GM21723 (cell line): ENCODE measurements at regions not wholly inside any gene's neighbourhood (a gene's known extent, or its start where the extent isn't known, plus 50 kb on each side); places are given as distances from the start of the nearest gene placed in this dataset.
"Not testable (repeated sequence)": the region's sequence is repeated elsewhere in the genome, so short reads cannot be mapped to it uniquely, and the experiment has no call there.

ENCODE experiments used
- ATAC-seq: cut with Tn5 transposase; IDR thresholded peaks from one replicate; pipeline ENCODE4 v1.9.1; 2021; ENCODE audit warnings: mild to moderate bottlenecking, moderate library complexity; ENCODE audit not compliant: unreplicated experiment

DNA sequence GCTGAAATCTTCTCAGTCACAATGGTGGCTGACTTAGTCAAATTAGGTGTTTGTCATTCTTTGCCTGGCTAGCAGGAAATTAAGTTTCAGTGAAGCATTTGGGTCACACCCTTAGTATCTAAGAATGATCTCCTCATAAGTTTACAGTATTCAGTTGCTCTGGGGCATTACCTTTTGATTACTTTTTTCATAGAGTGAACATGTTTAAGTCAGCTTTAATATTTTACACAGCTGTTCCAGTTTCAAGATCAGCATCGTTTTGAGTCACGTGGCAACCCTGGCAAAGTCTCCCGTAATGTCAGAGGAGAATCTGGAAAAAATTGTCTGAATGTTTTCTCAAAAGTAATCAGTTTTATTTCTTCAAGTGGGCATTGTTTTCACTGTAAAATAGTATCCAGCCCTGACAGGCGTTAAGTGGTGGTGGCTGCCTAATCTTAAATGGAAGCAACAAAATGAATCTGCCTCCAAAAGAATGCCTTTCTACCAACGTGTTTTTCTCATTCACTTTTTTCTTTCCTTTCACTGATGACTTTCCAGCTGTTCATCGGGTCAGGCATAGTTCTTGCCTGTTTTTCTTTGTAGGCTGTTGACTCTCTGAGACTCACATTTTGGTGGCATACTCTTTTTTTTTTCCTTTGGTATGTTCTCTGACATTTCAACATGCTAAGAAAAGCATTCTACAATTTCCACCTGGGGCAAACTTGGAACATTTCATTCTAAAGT is 319.6 kb upstream of the TCF4 start:
- no peak for ATAC-seq

DNA sequence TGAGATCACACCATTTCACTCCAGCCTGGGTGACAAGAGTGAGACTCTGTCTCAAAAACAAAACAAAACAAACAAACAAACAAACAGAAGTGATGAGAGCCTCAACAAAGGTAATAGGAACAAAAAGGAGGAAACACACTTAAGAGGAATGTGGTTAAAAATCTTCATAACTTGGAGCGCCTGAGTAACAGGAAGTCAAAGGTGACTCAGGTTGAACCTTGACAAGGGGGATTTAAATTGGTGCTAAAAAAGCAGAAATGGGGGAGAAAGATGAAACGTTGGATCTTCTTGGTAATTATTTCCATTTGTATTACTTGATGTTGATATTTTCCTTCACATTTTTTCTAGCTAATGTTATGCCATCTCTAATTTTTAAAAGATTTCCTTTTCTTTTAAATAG is 318.5 kb upstream of the TCF4 start:
- no peak for ATAC-seq

DNA sequence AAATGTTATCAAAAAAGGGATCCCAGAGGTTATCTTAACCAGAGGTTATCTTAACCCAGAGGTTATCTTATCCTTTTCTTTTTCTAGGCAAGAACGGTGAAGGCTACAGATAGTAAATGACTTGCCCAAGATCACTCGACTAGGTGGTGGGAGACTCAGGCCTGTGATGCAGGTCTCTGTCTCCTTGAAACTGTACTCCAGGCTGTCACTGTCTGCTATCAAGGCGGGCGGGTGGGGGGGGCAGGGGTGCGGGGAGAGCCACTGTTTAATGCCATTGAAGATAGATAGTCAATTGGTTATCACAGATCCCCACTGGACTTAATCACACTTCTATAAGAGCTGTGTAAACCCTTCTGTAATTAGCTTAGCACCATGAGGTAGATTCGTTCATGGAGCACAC is 315.9 kb upstream of the TCF4 start:
- ATAC-seq = no peak

DNA sequence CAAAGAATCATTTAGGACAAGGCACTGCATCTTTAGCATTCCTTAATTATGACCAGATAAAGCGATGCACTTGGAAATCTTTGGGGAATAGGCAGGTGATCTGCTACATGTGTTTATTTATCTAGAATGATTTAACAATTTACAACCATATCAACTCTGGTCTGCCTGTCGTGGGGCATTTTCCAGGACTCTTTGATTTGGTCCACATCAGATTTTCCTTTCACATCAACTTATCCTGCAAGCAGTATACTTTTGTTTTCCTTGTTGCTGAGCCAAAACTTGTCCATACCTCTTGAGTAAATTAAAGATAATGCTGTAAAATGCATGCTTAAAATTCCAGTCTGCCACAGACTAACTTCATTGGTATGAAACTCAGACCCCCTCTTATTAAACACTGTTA is 312.4 kb upstream of the TCF4 start:
- ATAC-seq = no peak

DNA sequence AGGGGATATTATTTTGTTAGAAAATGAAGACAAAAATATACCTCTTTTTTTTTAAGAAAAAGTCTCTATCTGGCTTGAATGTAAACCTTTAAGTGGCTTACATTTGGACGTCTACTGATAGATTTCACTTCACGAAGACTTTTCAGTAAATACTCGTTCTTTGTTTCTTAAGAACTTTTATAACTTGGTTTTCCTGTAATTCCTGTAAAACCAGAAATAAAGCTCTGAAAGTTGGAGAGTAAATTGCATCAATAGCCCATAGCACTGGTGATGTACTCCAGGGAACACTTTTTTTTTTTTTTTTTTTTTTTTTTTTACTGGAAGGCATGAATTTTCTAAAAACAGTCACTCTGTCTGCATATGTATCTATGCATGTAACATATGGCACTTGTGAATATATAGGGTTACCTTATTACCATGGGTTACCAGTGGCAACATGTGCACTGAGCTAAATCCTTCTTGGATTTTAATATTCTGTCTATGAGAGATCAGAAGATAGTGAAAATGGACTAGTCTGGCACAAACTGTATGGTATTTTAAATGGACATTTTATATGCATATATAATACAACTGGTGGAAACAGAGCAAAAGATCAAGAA is 309.2 kb upstream of the TCF4 start:
- no peak for ATAC-seq

DNA sequence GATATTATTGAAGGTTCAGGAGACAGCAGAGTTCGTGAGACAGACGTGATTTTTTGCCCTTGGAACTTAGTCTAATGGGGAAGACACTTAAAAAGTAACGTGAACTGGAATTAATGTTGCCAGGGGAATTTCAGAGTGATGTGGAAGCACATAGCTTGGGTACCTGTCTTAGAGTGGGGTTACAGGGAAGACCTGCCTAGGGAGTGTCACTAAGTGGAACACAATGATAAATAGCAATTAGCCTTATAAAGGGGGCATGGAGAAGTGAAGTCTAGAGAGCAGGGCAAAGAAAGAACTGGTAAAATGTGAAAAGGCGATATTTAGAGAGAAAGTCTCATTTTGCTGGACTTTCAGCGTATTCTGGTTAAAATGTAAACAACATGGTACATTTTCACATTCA is 306.0 kb upstream of the TCF4 start:
- ATAC-seq = no peak

DNA sequence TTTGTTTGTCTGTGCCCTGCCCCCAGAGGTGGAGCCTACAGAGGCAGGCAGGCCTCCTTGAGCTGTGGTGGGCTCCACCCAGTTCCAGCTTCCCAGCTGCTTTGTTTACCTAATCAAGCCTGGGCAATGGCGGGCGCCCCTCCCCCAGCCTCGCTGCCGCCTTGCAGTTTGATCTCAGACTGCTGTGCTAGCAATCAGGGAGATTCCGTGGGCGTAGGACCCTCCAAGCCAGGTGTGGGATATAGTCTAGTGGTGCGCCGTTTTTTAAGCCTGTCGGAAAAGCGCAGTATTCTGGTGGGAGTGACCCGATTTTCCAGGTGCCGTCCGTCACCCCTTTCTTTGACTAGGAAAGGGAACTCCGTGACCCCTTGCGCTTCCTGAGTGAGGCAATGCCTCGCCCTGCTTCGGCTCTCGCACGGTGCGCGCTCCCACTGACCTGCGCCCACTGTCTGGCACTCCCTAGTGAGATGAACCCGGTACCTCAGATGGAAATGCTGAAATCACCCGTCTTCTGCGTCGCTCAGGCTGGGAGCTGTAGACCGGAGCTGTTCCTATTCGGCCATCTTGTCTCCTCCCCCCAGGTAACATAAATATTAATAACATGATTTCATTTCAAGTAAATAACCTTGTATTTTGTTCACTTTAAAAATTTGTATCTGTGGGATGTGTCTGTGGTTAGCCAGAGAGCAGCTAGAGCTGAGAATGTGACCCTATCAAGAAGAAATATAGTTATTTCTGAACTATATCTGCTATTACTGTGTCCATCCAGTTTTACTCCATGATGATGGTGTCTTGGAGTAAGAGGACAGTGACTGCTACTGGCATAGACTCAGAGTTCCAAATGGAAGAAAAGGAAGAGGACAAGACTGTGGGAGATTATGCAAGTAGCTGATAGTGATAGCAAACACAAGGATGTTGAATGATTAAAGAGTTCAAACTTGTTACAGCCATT is 305.1 kb upstream of the TCF4 start:
- ATAC-seq = not testable (repeated sequence)

DNA sequence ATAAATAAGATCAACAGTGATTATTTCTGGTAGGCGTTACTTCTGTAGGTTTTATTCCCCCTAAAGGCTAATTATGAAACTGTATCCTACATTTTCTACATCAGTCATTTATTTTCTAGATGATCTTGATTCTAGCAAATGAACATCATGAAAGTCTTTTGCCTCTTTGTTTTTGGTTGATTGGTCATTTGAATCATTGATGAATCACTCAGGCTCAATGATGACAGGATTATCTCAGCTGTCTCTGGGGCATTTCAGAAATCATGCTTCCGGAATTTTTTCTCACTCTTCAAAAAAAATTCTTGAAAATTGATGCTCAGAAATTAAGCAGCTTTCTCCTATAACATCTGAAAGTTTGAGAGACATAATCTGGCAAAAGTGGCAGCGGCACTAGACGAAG is 298.9 kb upstream of the TCF4 start:
- no peak for ATAC-seq

DNA sequence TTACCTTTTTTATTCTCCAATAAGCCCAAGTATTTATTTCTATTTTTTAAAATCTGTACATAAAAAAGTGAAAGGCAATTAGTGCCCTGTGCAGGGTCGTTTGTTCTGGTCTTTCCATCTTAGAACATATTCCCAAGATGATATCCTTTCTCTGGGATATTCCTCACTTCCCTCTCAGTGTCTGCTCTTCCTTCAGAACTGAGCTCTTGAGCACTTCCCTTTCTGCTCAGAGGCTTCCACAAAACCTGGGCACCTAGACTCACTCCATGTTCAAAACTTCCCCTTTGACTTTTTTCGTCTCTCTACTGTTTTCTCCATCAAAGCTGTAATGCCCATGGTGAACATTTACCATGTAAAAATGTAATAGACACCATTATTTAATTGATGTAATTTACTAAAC is 296.5 kb upstream of the TCF4 start:
- ATAC-seq = no peak

DNA sequence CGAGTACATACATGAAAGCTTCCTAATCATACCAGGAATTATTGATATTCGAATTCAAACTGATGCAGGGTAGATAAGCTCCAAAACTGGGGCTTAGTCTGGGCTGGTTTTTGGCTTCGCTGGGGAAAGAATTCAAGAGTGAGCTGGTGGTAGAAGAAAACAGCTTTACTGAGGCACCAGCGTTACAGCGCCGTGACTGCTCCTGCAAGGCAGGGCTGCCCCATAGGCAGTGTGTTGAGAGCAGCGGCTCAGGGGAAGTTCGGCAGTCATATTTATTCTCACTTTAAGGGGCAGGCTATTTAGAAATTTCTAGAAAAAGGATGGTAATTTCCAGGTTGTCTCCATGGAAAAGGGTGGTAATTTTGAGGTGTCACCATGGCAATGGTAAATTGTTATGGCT is 292.6 kb upstream of the TCF4 start:
- ATAC-seq = no peak

DNA sequence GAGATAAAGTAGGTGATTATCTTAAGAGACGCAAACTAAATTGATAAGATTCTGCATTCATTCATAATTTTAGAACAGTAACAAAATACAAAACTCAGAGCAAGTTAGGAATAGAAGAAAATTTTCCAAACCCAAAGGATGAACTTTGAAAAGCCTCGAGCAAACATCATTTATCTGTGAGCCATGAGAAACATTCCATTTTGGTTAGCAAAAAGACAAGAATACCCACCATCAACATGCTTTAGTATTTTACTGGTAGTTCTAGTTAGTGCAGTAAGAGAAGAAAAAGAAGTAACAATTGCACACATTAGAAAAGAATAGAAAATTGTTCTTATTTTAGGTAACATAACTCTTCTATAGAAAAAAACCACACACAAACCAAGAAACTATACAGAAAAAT is 291.3 kb upstream of the TCF4 start:
- no peak for ATAC-seq

DNA sequence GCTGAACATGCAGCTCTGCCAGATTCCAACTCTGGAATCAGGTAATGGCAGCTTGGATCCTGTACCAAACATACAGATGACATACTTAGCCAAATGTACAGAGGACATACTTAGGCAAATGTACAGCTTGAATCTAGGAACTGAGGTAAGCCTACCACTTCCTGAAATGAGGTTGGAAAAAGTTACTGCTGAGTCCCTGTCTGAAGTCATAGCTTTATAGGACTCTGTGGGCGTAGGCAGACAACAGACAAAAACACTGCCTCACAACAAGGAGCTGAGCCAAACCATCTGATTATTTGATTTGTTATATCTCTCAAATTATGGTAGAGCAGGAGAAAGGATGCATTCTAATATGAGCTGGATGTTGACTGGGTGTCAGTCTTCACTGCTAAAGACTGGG is 290.2 kb upstream of the TCF4 start:
- ATAC-seq = no peak

DNA sequence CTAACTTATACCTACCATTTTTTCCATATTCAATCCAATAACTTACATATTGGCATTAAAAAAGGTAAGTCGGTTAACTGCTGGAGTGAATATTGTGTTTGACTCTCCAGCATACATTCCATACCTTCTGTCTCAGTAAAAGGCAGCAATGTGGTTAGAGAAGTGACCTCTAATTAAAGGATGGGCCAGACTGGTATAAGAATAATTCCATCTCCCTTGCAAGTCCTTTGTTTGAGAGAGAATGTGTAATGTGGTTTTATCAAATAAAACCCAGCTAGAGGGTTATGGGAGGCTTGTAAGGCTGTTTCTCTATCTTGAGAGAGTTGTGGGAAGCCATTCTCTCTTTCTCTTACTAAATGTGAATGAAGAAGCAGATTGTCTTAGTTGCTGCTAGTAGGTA is 289.3 kb upstream of the TCF4 start:
- ATAC-seq = no peak

DNA sequence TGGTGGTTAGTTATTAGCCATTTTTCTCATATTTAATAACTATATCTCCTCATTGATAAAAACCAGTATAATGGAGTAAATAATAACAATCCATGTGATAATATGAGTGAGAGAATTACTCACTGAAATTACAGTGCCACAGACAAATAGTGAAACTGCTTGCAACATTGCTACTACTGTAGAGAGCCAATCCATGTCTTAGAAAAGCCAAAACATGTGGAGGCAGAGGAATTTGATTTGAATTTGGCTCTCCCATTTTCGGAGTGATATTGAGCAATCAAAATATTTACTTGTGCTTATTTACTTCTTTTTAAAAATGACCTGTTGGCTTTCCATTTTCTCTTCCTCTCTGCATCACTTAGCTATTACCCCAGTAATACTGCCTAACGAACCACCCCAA is 288.3 kb upstream of the TCF4 start:
- ATAC-seq = no peak

DNA sequence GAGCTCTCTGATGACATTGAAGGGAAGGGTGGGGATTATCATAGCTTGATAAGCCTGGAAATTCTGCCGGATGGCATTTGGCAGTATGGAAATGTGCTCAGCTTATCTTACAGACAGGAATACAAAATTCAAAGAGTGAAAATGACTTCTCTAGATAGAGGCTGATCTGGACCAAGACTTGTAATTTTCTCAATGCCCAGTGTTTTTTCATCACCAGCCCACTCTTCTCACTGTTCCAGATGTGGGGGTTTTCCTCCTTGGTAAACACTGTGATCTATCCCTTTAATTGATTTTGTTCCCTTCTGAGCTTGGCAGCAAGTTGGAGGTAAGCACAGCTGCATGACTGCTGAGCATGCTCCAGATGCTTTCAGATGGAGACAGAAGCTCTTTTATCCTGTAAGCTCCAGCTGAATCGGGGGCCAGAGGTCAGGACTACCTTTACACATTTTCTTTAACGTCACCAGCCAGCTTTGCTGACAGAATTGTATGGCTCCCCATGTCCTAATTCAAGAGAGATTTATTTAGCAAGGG is 287.4 kb upstream of the TCF4 start:
- ATAC-seq = no peak

DNA sequence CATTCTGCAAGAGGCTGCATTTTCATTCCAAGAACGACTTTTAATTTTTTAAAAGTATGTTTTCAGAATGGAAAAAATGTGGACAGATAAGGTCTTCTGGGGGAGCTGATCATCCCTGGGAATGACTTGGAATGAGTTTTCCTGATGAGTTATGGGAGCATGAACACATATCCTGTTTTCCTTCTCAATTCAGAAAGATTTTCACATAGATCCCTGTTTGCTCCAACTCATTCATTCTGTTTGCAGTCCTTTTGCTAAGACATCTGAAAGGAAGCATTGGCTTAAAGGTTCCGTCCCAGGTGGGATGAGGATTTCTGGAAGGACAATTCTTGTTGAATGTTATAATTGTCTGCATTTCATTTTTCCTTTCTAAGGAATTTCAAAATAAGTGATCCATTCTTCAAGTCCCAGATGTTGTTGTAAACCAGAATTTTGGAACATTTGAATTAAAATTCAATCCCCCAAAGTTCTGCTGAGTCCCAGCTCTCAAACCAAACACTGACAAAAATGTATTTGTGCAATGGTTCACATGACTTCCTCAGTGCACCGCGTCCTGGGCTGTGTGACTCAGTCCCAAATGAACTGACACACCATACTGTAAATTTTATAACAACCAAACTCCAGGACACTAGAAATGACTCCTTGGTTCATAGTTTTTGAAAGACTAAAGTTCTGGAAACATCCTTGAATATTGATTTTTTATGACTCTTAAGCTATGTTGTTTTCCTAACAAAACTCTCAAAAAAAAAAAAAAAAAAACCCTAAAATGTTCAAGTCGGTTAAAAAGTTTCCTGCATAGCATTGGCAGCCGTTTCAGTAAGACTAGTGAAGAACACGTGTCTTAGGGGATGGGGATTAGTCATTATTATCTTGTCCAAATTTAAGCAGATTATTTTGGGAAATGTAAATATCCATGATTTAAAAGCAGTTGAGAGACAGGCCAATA is 281.8 kb upstream of the TCF4 start:
- no peak for ATAC-seq

DNA sequence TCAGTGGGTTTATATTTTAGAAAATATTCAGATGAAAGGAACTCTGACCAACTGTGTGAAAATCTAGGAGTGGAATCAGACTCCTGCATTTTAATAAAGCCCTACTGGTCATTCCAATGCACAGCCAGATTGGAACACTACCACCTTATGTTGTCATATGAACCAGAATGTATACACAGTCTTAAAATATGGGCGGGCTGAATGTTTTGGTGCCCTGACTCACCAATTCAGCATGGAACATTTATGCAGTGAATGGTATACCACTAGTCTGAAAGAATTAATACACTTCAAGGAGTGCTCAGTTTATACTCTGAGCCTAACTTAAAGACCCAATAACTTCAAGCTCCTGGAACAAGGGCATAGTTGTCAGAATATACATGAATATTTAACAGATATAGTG is 280.9 kb upstream of the TCF4 start:
- ATAC-seq = no peak

DNA sequence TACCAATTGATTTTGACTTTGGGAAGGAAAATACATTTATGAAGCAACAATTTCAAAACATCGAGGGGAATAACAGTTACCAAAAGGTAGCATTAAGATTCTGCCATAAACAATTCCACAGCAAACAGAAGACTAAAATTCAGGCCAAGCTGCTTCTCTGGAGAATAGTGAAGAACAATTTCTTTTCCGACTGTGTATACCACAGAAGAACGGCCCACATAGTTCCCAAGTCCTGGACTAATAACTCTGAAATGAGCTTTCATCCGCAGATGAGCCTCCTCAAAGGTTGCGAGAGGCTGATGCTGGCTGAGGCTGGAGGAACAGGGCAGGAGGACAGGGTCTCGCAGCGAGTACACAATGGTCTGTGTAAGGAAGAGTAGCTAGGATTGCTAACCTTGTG is 278.9 kb upstream of the TCF4 start:
- ATAC-seq = no peak

DNA sequence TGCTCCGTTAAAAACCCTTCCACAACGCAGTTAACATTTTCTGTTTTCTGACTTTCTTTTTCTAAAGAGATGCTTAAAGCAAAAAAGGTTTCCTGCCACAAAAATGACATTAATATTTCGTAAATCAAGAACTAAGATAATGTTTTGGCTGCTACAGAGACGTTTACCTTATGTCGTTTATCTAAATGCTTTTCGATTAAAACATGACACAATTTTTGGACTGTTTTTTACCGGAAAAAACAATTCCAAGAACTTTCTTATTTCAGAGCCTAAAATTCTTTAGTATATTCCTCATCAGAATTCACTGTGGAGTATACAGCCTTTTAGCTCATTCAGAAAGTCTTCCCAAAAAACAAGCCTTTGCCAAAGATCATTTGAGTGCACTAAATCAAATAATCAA is 278.0 kb upstream of the TCF4 start:
- no peak for ATAC-seq

DNA sequence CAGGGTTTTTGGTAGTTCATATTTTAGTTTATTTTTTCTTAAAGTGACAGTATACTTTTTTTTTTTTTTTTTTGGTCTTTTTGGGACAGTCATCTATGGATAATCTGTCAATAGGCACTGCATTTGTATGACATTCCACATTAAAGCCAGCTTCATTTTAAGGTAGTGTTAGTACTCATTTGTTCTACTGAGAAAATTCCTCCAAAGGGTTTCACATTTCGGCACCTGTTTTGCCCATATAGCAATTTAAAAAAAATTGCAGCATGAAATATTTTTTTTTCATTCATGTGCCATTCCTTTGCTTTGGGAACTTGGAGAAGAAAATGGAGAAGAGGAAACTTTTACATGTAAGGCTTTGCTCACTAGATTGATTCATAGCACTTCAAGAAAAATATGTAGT is 276.3 kb upstream of the TCF4 start:
- no peak for ATAC-seq

DNA sequence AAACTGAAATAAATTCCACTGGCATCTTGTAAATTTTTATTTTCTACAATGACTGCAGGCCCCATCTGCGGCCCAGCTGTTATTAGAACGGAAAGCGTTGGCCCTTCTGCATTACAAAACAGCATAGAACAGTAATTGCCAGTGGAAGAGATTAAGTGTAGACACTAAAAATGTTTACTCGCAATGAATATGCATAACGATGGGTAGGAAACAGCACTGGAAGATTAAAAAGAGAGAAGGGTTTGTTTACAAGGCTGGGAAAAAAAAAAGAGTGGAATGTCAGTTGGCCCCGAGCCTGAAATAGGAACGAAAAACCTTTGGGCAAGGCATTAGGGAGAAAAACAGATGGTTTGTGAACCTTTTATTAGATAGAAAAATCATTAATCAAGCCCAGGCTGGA is 275.9 kb upstream of the TCF4 start:
- no peak for ATAC-seq
